ENCODE measurements at regions not wholly inside any gene's neighbourhood (a gene's known extent, or its start where the extent isn't known, plus 50 kb on each side); places are given as distances from the start of the nearest gene placed in this dataset.
"Not testable (repeated sequence)": the region's sequence is repeated elsewhere in the genome, so short reads cannot be mapped to it uniquely, and the experiment has no call there.

DNA sequence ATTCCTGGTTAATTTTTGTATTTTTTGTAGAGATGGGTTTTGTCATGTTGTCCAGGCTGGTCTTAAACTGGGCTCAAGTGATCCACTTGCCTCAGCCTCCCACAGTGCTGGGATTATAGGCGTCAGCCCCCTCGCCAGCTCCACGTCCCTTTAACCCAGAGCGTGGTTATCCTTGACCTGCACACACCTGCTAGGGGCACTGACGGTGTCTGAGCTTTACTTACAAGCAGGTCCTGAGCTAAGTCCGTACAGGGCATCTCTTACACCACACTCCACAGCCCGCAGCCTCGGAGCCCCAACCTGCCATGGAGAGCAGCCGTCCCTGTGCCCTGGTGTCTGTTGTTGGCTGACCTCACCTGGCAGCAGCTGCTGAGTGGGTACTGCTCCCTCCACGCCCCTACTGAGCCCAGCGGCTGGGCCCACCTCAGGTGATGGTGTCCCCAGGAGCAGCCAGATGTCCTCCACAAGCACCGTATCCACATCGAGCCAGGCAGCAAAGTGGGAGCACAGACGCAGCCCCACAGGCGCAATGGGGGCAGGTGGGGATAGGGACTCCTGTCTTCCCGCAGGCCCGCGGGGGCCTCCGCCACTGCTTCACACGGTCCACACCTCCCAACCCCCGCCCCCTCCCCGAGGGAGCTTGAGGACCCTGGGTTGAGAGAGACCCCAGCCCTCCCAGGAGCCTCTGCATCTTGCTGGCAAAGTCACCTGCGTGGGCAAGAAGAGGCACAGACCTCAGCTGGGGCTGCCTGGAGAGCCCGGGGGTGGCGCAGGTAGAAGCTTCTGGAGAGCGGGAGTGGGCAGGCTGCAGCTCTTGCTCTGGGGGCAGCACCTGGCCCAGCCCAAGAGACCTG, 325.4 kb upstream of the SFSWAP start:
- Mint-ChIP-seq H3K27me3 (ENCODE audit: insufficient read depth) (no peaks in the 10 kb centered on the region), H3K36me3 (ENCODE audit: low read depth) (no peaks in the 10 kb centered on the region), H3K4me1 (ENCODE audit: low read depth) (no peaks in the 10 kb centered on the region), H3K9me3 (no peaks in the 10 kb centered on the region), H3K4me3 (no peak overlapping the region), H3K27ac (no peak overlapping the region)
- intact Hi-C loops (cut with micrococcal nuclease): no loop called here
- no peak for DNase-seq (ENCODE audit: low spot score)

DNA sequence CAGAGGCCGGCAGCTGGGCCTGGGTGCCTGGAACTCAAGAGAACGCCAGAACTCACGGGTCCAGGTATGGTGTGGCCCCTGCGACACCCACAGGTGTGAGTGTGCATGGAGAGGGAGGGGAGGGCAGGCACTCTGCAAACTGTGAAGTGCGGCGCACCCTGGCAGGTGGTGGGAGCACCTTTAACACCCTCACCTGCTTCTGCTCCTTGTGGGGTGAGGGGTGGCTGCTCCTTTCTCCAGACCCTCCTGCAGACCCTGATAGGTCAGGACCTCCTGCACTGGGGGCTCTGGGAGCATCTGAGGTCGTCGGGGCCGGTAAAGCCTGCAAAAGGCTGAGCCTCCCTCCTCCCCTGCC, 324.7 kb upstream of the SFSWAP start:
- H3K9me3 Mint-ChIP-seq: no peaks in the 10 kb centered on the region
- no peaks in the 10 kb centered on the region for H3K4me1 Mint-ChIP-seq (ENCODE audit: low read depth)
- DNase-seq (ENCODE audit: low spot score): no peak
- no peak overlapping the region for H3K4me3 Mint-ChIP-seq
- no peak overlapping the region for H3K27ac Mint-ChIP-seq
- intact Hi-C loops (cut with micrococcal nuclease): no loop called here
- no peaks in the 10 kb centered on the region for H3K27me3 Mint-ChIP-seq (ENCODE audit: insufficient read depth)
- H3K36me3 Mint-ChIP-seq (ENCODE audit: low read depth): no peaks in the 10 kb centered on the region

DNA sequence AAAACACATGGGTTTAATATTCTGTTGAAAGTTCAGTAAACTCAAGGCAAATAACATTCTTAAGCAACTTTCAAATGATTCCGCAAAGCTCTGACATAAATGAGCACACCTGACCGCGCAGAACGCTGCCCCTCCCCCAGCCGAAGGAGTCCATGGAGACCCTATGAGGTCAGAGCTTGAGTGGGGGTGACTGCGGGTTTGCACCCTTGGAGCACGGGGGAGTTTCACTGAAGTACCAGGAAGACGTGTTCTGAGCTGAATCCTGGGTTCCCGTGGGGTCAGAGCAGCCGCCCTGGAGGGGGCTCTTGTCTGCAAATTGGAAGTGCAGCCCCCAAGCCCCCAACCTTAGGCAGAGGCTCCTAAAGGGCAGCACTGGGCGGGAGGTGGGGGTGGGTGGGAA, 324.1 kb upstream of the SFSWAP start:
- H3K27me3 Mint-ChIP-seq (ENCODE audit: insufficient read depth): no peaks in the 10 kb centered on the region
- H3K27ac Mint-ChIP-seq: no peak overlapping the region
- H3K36me3 Mint-ChIP-seq (ENCODE audit: low read depth): no peaks in the 10 kb centered on the region
- H3K9me3 Mint-ChIP-seq: no peaks in the 10 kb centered on the region
- DNase-seq (ENCODE audit: low spot score): no peak
- H3K4me3 Mint-ChIP-seq: no peak overlapping the region
- intact Hi-C loops (cut with micrococcal nuclease): no loop called here
- no peaks in the 10 kb centered on the region for H3K4me1 Mint-ChIP-seq (ENCODE audit: low read depth)

DNA sequence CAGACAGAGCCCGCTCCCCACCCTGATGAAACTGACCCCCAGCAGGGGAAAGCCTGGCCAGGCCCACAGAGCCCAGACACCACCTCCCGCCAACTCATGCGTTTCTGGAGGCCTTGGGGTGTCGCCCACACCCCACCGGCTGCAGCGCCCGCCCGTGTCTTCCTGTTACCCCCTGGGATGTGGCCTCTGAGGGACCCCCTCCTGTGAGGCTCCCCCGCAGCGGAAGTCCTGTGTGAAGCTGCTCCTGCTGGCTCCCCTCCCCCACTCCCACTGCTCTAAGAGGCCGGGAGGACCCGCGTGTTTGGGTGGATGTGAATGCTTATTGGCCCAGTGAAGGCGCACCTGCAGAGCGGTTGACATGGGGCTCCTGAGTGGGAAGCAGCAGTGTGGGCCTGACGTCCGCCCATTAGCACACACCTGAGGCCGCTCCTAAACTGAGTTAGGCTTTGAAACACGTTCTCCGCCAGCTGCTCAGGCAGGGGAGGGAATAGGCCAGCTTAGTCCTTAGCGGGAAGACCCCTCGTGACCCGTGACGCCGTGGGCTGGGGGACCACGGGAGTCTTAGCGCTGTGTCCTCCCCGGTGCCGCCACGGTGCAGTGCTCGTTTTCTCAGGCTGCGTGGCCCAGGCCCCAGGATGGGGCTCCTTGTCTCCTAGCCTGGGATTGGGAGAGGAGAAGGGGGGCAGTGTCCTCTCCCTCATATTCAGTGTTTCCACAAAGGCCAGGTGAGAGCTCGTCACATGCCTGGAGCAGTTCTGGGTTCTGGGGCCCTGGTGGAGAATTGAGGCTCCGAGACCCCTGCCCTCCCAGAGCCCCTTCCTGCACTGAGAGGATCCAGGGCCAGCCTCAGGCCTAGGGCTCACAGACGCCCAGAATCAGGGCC, 323.4 kb upstream of the SFSWAP start:
- Mint-ChIP-seq H3K27ac (no peak overlapping the region), H3K36me3 (ENCODE audit: low read depth) (no peaks in the 10 kb centered on the region), H3K4me3 (no peak overlapping the region), H3K4me1 (ENCODE audit: low read depth) (no peaks in the 10 kb centered on the region), H3K27me3 (ENCODE audit: insufficient read depth) (no peaks in the 10 kb centered on the region), H3K9me3 (no peaks in the 10 kb centered on the region)
- intact Hi-C loops (cut with micrococcal nuclease): no loop called here
- no peak for DNase-seq (ENCODE audit: low spot score)

DNA sequence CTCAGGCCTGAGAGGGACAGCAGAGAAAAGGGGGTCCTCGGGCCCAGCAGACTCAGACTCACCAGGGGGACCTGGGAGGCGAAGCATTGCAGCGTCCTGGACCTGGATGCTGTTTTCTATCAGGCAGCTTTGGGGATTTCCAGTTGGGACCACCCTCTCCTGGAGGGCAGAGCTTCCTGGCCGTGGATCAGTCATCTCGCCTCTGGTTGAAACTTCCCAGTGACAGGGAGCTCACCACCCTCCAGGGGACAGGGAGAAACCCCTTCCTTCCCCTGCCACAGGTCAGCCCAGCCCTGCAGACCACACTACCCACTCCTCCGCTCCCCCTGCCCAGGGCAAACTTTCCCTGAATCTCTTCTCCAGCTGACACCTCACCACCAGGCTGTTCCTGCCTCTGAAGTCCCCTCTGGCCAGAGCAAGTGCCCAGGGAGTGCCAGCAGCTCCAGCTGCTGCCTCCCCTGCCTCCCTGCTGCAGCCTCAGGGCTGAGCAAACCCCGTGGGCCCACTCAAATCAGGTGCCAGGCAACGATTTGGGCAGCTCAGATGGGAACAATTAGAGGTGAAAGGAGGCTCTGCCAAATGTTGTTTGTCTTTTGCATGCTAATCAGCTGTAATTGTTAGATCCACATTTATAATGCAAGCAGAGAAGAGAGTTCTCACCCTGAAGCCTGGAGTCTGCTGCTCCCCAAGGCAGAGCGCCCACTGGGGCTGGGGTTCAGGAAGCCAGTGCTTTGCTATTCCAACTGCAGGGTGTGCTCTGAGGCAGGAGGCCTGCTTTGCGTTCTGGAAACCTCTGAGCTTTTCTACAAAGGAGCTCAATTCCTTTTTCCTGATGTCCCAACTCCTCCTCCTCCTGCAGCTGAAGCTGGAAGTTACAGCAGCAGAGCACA, 322.5 kb upstream of the SFSWAP start:
- intact Hi-C loops (cut with micrococcal nuclease); H3K9me3 Mint-ChIP-seq; H3K4me3 Mint-ChIP-seq: not testable (repeated sequence)

DNA sequence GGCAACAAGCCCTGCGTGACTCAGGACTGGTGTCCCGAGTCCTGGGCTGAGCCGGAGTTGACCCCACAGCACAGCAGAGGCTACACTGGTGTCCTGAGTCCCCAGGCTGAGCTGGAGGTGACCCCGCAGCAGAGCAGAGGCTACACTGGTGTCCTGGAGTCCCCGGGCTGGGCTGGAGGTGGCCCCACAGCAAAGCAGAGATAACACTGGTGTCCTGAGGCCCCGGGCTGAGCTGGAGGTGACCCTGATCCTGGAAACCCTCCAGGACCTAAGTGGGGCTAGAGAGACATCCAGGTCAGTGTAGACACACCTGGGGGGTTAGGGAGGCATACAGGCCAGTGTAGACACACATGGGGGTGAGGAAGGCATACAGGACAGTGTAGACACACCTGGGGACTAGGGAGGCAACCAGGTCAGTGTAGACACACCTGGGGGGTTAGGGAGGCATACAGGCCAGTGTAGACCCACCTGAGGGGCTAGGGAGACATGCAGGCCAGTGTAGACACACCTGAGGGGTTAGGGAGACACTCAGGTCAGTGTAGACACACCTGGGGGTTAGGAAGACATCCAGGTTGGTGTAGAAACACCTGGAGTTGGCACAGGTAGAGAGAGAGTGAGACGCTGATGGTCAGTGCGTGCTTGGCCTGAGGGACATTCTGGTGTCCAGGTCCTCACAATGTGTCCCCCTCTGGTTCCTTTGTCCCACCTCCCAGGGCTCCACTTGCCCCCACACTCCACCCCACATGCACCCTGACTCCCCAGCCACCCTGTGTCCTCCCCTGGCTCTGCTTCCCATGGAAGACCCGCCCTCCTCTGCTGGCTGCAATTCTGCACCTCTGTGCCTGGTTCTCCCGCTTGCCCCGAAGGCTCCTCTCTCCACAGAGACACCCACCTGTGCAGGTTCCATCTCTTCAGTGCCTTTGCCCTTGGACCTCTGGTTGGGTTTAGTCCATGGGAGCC, 321.6 kb upstream of the SFSWAP start:
- intact Hi-C loops (cut with micrococcal nuclease): no loop called here
- no peaks in the 10 kb centered on the region for H3K27me3 Mint-ChIP-seq (ENCODE audit: insufficient read depth)
- no peak overlapping the region for H3K27ac Mint-ChIP-seq

More for the DNA sequence above, 322.5 kb upstream of the SFSWAP start:
- DNase-seq (ENCODE audit: low spot score); H3K36me3 Mint-ChIP-seq (ENCODE audit: low read depth); H3K4me1 Mint-ChIP-seq (ENCODE audit: low read depth); H3K27me3 Mint-ChIP-seq (ENCODE audit: insufficient read depth); H3K27ac Mint-ChIP-seq: not testable (repeated sequence)

DNA sequence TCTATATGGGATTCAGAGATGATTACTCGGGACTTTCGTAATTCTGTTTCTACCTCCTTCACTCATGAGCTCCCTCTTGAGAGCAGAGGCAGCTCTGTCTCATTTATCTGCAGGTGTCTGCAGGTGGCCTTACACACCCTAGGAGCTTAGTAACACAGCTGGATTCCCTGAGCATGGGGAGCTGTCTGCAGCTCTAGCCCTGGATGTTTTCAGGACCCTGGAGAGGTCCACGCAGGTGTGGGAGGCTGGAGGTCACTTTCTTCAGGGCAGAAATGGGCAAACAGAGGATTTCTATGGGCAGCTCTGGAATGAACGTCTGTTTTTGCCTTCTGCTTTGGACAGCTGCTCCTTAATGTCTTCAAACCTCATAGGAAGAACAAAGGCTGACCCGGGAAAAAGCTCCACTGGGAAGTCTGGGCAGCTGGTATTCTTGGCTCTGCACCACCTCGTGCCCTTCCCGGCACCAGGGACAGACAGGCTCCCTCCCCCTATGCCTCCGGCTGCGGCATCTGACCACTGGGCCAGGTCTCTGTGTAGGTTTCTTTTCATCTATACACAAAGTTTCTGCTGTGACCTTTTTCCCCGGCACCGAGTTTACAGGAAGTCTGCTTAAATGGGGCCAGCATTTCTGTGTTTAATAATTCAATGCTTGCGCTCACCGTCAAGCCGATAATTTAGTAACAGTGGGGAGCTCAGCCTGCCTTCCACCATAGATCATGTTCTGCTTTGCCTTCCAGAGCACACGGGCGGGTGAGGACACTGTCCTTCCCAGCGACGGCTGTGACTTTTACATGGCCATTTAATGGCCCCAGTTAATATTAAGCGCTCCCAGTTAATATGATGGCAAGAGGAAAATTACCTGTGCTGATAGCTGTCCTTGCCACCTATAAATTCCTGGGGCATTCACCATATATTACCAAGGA, 320.2 kb upstream of the SFSWAP start:
- Mint-ChIP-seq H3K27ac (no peak overlapping the region), H3K36me3 (ENCODE audit: low read depth) (no peaks in the 10 kb centered on the region), H3K27me3 (ENCODE audit: insufficient read depth) (no peaks in the 10 kb centered on the region), H3K4me1 (ENCODE audit: low read depth) (no peaks in the 10 kb centered on the region), H3K4me3 (no peak overlapping the region), H3K9me3 (peaks cover 4% of the 10 kb centered on the region)
- DNase-seq (ENCODE audit: low spot score): no peak
- intact Hi-C loops (cut with micrococcal nuclease): no loop called here

More for the DNA sequence above, 321.6 kb upstream of the SFSWAP start:
- no peaks in the 10 kb centered on the region for H3K4me1 Mint-ChIP-seq (ENCODE audit: low read depth)
- no peak overlapping the region for H3K4me3 Mint-ChIP-seq
- H3K9me3 Mint-ChIP-seq: peaks cover 4% of the 10 kb centered on the region
- no peak for DNase-seq (ENCODE audit: low spot score)
- H3K36me3 Mint-ChIP-seq (ENCODE audit: low read depth): no peaks in the 10 kb centered on the region

DNA sequence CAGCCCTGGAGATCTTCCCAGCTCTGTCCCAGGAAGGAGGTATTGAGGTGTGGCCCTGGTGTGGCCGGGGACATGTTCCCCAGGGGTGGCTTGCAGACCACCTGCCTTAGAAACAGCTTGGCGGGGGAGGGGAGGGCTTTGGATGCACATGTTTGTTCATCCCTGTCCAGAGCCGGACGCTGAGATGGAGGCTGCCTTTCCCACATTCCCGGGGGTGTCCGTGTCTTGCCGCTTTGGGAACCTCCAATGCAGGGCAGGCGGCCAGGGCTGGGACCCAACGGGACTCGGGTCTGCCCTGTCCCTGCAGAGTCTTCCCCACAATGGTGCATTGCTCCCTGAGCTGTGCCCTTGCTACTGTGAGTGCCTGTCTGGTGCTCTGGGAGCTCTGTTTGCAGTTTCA, 319.5 kb upstream of the SFSWAP start:
- intact Hi-C loops (cut with micrococcal nuclease): no loop called here
- H3K4me3 Mint-ChIP-seq: no peak overlapping the region
- peaks cover 4% of the 10 kb centered on the region for H3K9me3 Mint-ChIP-seq
- H3K4me1 Mint-ChIP-seq (ENCODE audit: low read depth): no peaks in the 10 kb centered on the region
- H3K27me3 Mint-ChIP-seq (ENCODE audit: insufficient read depth): no peaks in the 10 kb centered on the region
- H3K36me3 Mint-ChIP-seq (ENCODE audit: low read depth): no peaks in the 10 kb centered on the region
- no peak overlapping the region for H3K27ac Mint-ChIP-seq
- DNase-seq (ENCODE audit: low spot score): no peak

DNA sequence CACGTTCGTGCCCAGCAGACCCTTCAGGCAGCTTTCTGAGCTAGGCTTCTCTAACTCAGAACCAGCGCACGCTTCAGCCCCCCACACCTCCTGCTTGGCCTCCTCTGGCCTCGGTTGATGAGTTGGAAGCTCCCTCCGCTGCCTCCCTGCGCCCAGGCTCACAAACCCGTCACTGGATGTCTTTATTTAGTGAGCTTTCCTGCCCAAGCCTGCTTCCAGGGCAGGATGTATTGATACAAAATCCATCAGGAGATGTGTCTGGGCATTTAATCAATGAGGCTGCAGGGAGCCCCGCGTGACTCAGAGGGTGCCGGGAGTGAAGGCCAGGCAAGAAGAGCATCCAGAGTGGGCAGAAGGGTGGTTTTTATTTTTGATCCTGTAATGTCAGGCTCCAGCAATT, 316.1 kb upstream of the SFSWAP start:
- not testable (repeated sequence) for H3K27ac Mint-ChIP-seq

DNA sequence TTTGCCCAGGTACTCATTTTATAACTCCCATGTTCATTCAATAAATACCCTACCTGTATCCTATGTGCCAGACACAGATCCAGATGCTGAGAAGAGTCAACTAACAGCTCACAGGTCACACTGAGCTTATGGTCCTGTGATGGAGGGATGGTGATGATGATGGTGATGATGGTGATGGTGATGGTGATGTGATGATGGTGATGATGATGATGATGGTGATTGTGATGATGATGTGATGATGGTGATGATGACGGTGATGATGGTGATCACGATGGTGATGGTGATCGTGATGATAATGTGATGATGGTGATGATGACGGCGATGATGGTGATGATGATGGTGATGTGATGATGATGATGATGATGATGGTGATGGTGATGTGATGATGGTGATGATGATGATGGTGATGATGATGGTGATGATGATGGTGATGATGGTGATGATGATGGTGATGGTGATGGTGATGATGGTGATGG, 315.6 kb upstream of the SFSWAP start:
- H3K27me3 Mint-ChIP-seq (ENCODE audit: insufficient read depth); H3K4me3 Mint-ChIP-seq; H3K36me3 Mint-ChIP-seq (ENCODE audit: low read depth); H3K27ac Mint-ChIP-seq; H3K4me1 Mint-ChIP-seq (ENCODE audit: low read depth); DNase-seq (ENCODE audit: low spot score); intact Hi-C loops (cut with micrococcal nuclease): not testable (repeated sequence)
- peaks cover 24% of the 10 kb centered on the region for H3K9me3 Mint-ChIP-seq

More for the DNA sequence above, 316.1 kb upstream of the SFSWAP start:
- H3K4me1 Mint-ChIP-seq (ENCODE audit: low read depth); H3K4me3 Mint-ChIP-seq; H3K36me3 Mint-ChIP-seq (ENCODE audit: low read depth); DNase-seq (ENCODE audit: low spot score); intact Hi-C loops (cut with micrococcal nuclease); H3K27me3 Mint-ChIP-seq (ENCODE audit: insufficient read depth): not testable (repeated sequence)
- H3K9me3 Mint-ChIP-seq: peaks cover 24% of the 10 kb centered on the region

DNA sequence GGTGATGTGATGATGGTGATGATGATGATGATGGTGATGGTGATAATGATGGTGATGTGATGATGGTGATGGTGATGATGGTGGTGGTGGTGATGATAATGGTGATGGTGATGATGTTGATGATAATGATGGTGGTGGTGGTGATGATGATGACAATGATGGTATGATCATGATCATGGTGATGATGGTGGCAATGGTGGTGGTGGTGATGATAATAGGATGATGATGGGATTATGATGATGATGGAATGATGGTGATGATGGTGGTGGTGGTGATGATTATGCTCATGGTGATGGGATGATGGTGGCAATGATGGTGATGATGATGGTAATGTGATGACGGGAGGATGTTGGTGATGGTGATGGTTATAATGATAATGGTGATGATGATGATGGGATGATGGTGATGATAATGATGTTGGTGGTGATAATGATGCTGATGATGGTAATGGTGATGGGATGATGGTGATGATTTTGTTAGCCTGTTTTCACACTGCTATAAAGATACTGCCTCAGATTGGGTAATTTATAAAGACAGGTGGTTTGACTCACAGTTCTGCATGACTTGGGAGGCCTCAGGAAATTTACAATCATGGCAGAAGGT, 314.8 kb upstream of the SFSWAP start:
- Mint-ChIP-seq H3K36me3 (ENCODE audit: low read depth) (no peaks in the 10 kb centered on the region), H3K4me1 (ENCODE audit: low read depth) (no peaks in the 10 kb centered on the region), H3K27ac (no peak overlapping the region), H3K27me3 (ENCODE audit: insufficient read depth) (no peaks in the 10 kb centered on the region), H3K9me3 (peaks cover 24% of the 10 kb centered on the region), H3K4me3 (no peak overlapping the region)
- intact Hi-C loops (cut with micrococcal nuclease): no loop called here
- DNase-seq (ENCODE audit: low spot score): no peak

Measured in activated T-helper 1 cell treated with anti-CD3 and anti-CD28 coated beads, Interleukin-12 subunit alpha, Interleukin-12 subunit beta, Interleukin-2, Interleukin-4 antibody, amounts not matched to agents 30 ng/mL and 10 ng/mL and 1 ng/mL, durations not matched to agents 14 hours and 24 hours and 36 hours (primary cell).